Activated B cell treated with CpG ODN at 0.5 μM for 24 hours (primary cell): ENCODE measurements at regions not wholly inside any gene's neighbourhood (a gene's known extent, or its start where the extent isn't known, plus 50 kb on each side); places are given as distances from the start of the nearest gene placed in this dataset.

Experiments used
- ATAC-seq: fragments of 200-7000 bp; cut with Tn5 transposase; one replicate; pipeline ENCODE4 v1.10.0; 2021; ENCODE audit warnings: low read depth, mild to moderate bottlenecking, moderate library complexity
- CTCF ChIA-PET: fragments of 350-600 bp; sonication (Branson Sonifier 250); formaldehyde crosslinking; loops from one replicate; lab custom pipeline; 2021; ENCODE audit warnings: antibody characterized with exemption; lab: Charles Lee
- POLR2A ChIA-PET: fragments of 350-600 bp; sonication (Branson Sonifier 250); formaldehyde crosslinking; loops from one replicate; lab custom pipeline; 2021; ENCODE audit warnings: antibody characterized with exemption; lab: Charles Lee
- DNase-seq: peaks from one replicate; pipeline ENCODE4 v3.0.0; 2022
- H3K27ac Mint-ChIP-seq: one replicate; pipeline ENCODE4 v1.8.0; 2020; ENCODE audit warnings: mixed read lengths
- H3K27me3 Mint-ChIP-seq: one replicate; pipeline ENCODE4 v1.8.0; 2021; ENCODE audit warnings: mixed read lengths
- H3K36me3 Mint-ChIP-seq: one replicate; pipeline ENCODE4 v1.8.0; 2021; ENCODE audit warnings: low read depth, mixed read lengths
- H3K4me1 Mint-ChIP-seq: one replicate; pipeline ENCODE4 v1.8.0; 2021; ENCODE audit warnings: mixed read lengths
- H3K4me3 Mint-ChIP-seq: one replicate; pipeline ENCODE4 v1.8.0; 2020; ENCODE audit warnings: mild to moderate bottlenecking, mixed read lengths
- H3K9me3 Mint-ChIP-seq: one replicate; pipeline ENCODE4 v1.8.0; 2020; ENCODE audit warnings: mixed read lengths
- intact Hi-C: fragments of 100-400 bp; cut with micrococcal nuclease; formaldehyde crosslinking; loops from one replicate; pipeline ENCODE4 v1.15.1; 2024
- TF ChIP-seq, protein P1 (sequence below): fragments of 200-600 bp; IDR thresholded peaks from one replicate; pipeline ENCODE4 v1.8.0; 2022; ENCODE audit warnings: antibody characterized with exemption, mild to moderate bottlenecking

DNA sequence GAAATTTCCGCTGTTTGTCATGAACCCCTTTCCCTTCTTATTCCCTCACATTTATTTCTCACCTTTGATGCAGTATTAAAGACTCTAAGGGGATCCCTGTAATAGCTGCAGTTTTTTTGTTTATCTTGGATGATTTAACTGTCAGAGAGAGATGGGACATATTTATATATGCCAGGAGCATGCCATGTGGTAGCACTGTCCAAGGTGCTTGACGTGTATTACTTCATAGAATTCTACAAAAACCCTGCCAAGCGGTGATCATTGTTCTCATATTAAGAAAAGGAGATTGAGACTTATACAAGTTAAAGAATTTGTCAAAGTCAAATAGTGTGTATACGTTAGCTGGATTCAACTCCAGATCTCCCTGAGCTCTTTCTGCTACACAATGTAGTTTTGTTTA lies 78.2 kb downstream of the SPRY1 start:
- ATAC-seq (no peak), DNase-seq (no peak)
- H3K27ac Mint-ChIP-seq: no peak overlapping the region
- ChIA-PET CTCF (no interaction called here), POLR2A (no interaction called here)
- peaks cover 20% of the 10 kb centered on the region for H3K4me1 Mint-ChIP-seq
- TF ChIP-seq, protein P1, sequence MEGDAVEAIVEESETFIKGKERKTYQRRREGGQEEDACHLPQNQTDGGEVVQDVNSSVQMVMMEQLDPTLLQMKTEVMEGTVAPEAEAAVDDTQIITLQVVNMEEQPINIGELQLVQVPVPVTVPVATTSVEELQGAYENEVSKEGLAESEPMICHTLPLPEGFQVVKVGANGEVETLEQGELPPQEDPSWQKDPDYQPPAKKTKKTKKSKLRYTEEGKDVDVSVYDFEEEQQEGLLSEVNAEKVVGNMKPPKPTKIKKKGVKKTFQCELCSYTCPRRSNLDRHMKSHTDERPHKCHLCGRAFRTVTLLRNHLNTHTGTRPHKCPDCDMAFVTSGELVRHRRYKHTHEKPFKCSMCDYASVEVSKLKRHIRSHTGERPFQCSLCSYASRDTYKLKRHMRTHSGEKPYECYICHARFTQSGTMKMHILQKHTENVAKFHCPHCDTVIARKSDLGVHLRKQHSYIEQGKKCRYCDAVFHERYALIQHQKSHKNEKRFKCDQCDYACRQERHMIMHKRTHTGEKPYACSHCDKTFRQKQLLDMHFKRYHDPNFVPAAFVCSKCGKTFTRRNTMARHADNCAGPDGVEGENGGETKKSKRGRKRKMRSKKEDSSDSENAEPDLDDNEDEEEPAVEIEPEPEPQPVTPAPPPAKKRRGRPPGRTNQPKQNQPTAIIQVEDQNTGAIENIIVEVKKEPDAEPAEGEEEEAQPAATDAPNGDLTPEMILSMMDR: no peak
- no peaks in the 10 kb centered on the region for H3K27me3 Mint-ChIP-seq
- no peaks in the 10 kb centered on the region for H3K9me3 Mint-ChIP-seq
- intact Hi-C loops: loop anchor here (5.0 kb wide), 1 partner anchor 33 kb away; no protein-coding TSS in a partner anchor
- H3K36me3 Mint-ChIP-seq: no peaks in the 10 kb centered on the region
- no peak overlapping the region for H3K4me3 Mint-ChIP-seq

DNA sequence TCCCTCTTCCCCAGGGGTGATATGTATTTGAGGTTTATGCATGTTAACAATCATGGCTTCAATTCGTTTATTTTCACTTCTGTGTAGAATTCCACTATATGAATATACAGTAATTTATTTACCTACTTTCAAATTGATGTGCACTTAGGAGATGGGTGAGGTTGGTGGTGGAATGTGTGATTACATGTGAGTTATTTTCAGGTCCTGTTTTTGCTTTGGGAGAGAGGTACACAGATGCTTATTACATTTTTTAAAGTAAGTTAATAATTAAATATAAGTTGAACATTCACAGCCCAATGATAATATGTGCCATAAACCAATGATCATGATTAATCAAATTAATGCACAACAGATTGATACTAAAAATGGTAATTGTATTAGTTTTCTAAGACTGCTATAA lies 79.5 kb downstream of the SPRY1 start:
- DNase-seq (no peak), ATAC-seq (no peak)
- Mint-ChIP-seq H3K4me3 (no peak overlapping the region), H3K36me3 (no peaks in the 10 kb centered on the region), H3K9me3 (no peaks in the 10 kb centered on the region), H3K27me3 (no peaks in the 10 kb centered on the region), H3K27ac (no peak overlapping the region), H3K4me1 (peaks cover 20% of the 10 kb centered on the region)
- intact Hi-C loops: loop anchor here (5.0 kb wide), 1 partner anchor 34 kb away; no protein-coding TSS in a partner anchor
- TF ChIP-seq, protein P1: no peak
- CTCF ChIA-PET: no interaction called here
- POLR2A ChIA-PET: no interaction called here

DNA sequence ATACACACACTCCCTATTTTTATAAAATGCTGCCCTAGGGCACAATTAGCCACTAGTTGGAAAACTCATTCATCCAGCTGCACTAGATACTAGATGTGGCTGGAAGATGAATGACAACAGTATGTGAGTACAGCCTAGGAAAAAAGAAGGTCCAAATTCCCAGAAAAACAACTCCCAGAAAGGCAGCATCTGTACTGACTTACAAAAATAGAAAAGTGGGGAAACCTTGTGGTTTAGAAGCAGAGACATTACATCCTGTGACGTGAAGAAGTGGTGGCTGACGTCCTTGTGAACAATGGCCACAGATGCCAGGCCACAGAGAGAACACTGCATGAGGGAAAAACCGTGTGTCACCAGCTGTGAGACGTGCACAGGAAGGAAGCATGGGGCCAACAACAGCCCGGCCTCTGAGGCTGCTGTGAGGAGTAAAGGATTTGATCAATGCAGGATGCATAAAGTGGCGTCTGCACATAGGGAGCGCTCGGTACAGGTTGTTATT lies 81.2 kb downstream of the SPRY1 start:
- Mint-ChIP-seq H3K4me3 (no peak overlapping the region), H3K9me3 (no peaks in the 10 kb centered on the region), H3K27ac (no peak overlapping the region), H3K4me1 (peaks cover 20% of the 10 kb centered on the region), H3K36me3 (no peaks in the 10 kb centered on the region), H3K27me3 (no peaks in the 10 kb centered on the region)
- ATAC-seq (peak; percentile 56), DNase-seq (no peak)
- intact Hi-C loops: loop anchor here (5.0 kb wide), 1 partner anchor 35 kb away; no protein-coding TSS in a partner anchor
- POLR2A ChIA-PET: no interaction called here
- TF ChIP-seq, protein P1: no peak
- CTCF ChIA-PET: no interaction called here

DNA sequence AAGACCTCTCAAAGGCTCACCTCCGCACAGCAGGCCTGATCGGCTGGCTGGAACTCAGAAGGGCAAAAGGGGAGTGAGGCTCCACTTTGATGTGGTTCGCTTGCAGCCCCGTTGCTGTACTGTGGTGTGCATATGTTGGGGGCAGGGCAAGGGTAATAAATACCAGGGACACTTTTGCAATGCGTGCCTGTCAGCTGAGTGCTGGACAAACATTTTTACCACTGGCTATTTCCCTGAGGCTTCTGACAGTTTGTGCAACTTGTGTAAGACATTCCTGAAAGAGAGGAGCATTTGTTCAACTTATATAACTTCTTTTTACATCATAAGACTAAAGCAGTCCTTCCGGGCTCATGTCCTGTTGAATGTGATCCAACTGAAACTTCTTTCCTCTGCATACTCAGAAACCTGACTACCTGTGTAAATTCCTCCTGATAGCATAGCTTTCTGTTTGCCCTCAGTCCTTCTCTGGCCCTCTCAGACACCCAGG lies 82.3 kb downstream of the SPRY1 start:
- intact Hi-C loops: loop anchor here (5.0 kb wide), 1 partner anchor 37 kb away; no protein-coding TSS in a partner anchor
- peaks cover 20% of the 10 kb centered on the region for H3K4me1 Mint-ChIP-seq
- CTCF ChIA-PET: no interaction called here
- H3K36me3 Mint-ChIP-seq: no peaks in the 10 kb centered on the region
- no peak overlapping the region for H3K27ac Mint-ChIP-seq
- no peak for DNase-seq
- ATAC-seq: no peak
- H3K4me3 Mint-ChIP-seq: no peak overlapping the region
- H3K27me3 Mint-ChIP-seq: no peaks in the 10 kb centered on the region
- TF ChIP-seq, protein P1: no peak
- POLR2A ChIA-PET: no interaction called here
- H3K9me3 Mint-ChIP-seq: no peaks in the 10 kb centered on the region

DNA sequence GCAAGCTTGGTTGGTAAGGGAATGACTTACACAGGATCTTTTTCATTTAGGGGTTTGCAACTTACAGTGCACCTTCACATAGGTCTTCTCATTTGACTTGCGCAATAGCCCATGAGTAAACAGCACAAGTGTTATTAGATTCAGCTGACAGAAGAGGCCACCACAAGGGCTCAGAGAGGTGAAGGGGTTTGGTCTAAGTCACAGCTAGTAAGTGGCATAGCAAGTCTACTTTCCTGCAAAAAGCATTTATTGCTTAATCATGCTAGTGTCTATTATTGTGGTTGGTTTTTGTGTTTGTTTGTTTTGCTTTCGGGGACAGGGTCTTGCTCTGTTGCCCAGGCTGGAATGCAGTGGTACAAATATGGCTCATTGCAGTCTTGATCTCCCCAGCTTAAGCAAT lies 83.3 kb downstream of the SPRY1 start:
- peaks cover 20% of the 10 kb centered on the region for H3K4me1 Mint-ChIP-seq
- ChIA-PET POLR2A (no interaction called here), CTCF (interaction anchor here (0.7 kb wide), 1 partner anchor 11 kb away, joined by 3 read pairs; no protein-coding TSS in a partner anchor)
- H3K4me3 Mint-ChIP-seq: no peak overlapping the region
- H3K27ac Mint-ChIP-seq: no peak overlapping the region
- intact Hi-C loops: loop anchor here (5.0 kb wide), 1 partner anchor 38 kb away; no protein-coding TSS in a partner anchor
- ATAC-seq: no peak
- H3K36me3 Mint-ChIP-seq: no peaks in the 10 kb centered on the region
- no peaks in the 10 kb centered on the region for H3K9me3 Mint-ChIP-seq
- no peak for DNase-seq
- no peaks in the 10 kb centered on the region for H3K27me3 Mint-ChIP-seq
- TF ChIP-seq, protein P1: no peak
